ENCODE measurements at regions not wholly inside any gene's neighbourhood (a gene's known extent, or its start where the extent isn't known, plus 50 kb on each side); places are given as distances from the start of the nearest gene placed in this dataset.
"Not testable (repeated sequence)": the region's sequence is repeated elsewhere in the genome, so short reads cannot be mapped to it uniquely, and the experiment has no call there.

DNA sequence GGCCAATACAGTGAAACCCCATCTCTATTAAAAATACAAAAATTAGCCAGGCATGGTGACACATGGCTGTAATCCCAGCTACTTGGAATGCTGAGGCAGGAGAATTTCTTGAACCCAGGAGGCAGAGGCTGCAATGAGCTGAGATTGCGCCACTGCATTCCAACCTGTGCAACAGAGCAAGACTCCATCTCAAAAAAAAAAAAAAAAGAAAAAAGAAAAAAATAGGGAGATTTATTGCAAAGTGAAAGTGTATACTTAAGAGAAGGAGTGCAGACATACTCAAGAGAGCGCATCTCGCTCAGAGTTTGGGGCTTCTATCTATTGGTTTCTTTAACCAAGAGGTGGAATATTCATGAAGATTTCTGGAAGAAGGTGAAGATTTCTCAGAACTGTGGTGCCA, 708.4 kb downstream of the XPNPEP1 start:
- TF ChIP-seq, protein P1, sequence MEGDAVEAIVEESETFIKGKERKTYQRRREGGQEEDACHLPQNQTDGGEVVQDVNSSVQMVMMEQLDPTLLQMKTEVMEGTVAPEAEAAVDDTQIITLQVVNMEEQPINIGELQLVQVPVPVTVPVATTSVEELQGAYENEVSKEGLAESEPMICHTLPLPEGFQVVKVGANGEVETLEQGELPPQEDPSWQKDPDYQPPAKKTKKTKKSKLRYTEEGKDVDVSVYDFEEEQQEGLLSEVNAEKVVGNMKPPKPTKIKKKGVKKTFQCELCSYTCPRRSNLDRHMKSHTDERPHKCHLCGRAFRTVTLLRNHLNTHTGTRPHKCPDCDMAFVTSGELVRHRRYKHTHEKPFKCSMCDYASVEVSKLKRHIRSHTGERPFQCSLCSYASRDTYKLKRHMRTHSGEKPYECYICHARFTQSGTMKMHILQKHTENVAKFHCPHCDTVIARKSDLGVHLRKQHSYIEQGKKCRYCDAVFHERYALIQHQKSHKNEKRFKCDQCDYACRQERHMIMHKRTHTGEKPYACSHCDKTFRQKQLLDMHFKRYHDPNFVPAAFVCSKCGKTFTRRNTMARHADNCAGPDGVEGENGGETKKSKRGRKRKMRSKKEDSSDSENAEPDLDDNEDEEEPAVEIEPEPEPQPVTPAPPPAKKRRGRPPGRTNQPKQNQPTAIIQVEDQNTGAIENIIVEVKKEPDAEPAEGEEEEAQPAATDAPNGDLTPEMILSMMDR (IDR thresholded peaks at IDR 0.05 in 8 of 11, conservative IDR thresholded peaks at IDR 0.05 in 3 of 11) = not testable (repeated sequence)
- not testable (repeated sequence) for TF ChIP-seq POLR2A, POLR2AphosphoS5 (IDR thresholded peaks at IDR 0.05)

Measured in spleen (tissue), 7 donors.